Left lung (tissue), 4 donors: ENCODE measurements at regions not wholly inside any gene's neighbourhood (a gene's known extent, or its start where the extent isn't known, plus 50 kb on each side); places are given as distances from the start of the nearest gene placed in this dataset.
A peak's percentile ranks its signal among the peaks of the same experiment; 100 is the strongest.

Experiments
- ATAC-seq: fragments of 200-7000 bp; cut with Tn5 transposase; one replicate; pipeline ENCODE4 v1.9.1; 2020; ENCODE audit warnings: moderate library complexity
- DNase-seq, 4 donors: peaks; one replicate each; pipeline ENCODE4 v3.0.0-alpha.2; 2013 to 2020
- H3K27ac ChIP-seq, 2 donors: fragments of 200-600 bp; sonication (generic) in 1 of 2; one replicate each; pipeline versions ENCODE4 v1.5.0 to v1.8.0; 2020 to 2021
- H3K27me3 ChIP-seq, 2 donors: fragments of 200-600 bp; sonication (generic) in 1 of 2; one replicate each; pipeline versions ENCODE4 v1.5.0 to v1.8.0; 2020 to 2021
- H3K36me3 ChIP-seq, 2 donors: fragments of 200-600 bp; sonication (generic) in 1 of 2; one replicate each; pipeline versions ENCODE4 v1.5.0 to v1.8.0; 2020 to 2021
- H3K4me1 ChIP-seq, 2 donors: fragments of 200-600 bp; one replicate each; pipeline ENCODE4 v1.8.0; 2021
- H3K4me3 ChIP-seq, 2 donors: fragments of 200-600 bp; sonication (generic) in 1 of 2; one replicate each; pipeline versions ENCODE4 v1.5.0 to v1.8.0; 2020 to 2021; ENCODE audit warnings: mild to moderate bottlenecking in 1 of 2
- H3K9me3 ChIP-seq, 2 donors: fragments of 200-600 bp; sonication (generic) in 1 of 2; one replicate each; pipeline versions ENCODE4 v1.5.0 to v1.8.0; 2020 to 2021
- CTCF ChIP-seq, 2 donors: fragments of 200-600 bp; sonication (generic) in 1 of 2; IDR thresholded peaks; one replicate each; pipeline versions ENCODE4 v1.5.0 to v1.8.0; 2021; ENCODE audit warnings: antibody characterized with exemption in 2 of 2
- intact Hi-C, 2 donors: fragments of 100-400 bp; cut with DNase I; formaldehyde crosslinking; loops; one replicate each; pipeline versions ENCODE4 v1.11.2 to v1.14.2; 2022
- donor health status: DM: no; HTN: yes; CAD: no.
- donor health status: DM: no; HTN: no; CAD: no.

- intact Hi-C loops = no loop called here
- Histone ChIP-seq H3K36me3 (no peaks in the 10 kb centered on the region), H3K4me3 (no peak overlapping the region), H3K27me3 (no peaks in the 10 kb centered on the region), H3K9me3 (no peaks in the 10 kb centered on the region), H3K27ac (no peak overlapping the region), H3K4me1 (no peaks in the 10 kb centered on the region)
- no peak for TF ChIP-seq CTCF (IDR thresholded peaks at IDR 0.05)
- ATAC-seq = peak; percentile 39
- no peak for DNase-seq
These were observed 68.7 kb upstream of the FSHR start for GRCh38 chr2:49222975-49223528.

- no peak for ATAC-seq
- Histone ChIP-seq H3K27me3 (no peaks in the 10 kb centered on the region), H3K9me3 (no peaks in the 10 kb centered on the region), H3K36me3 (no peaks in the 10 kb centered on the region), H3K27ac (no peak overlapping the region), H3K4me3 (no peak overlapping the region), H3K4me1 (no peaks in the 10 kb centered on the region)
- no peak for DNase-seq
- TF ChIP-seq CTCF (IDR thresholded peaks at IDR 0.05) = no peak
- intact Hi-C loops = no loop called here
These were observed 65.4 kb upstream of the FSHR start for GRCh38 chr2:49219741-49220140.

- DNase-seq (no peak), ATAC-seq (no peak)
- H3K9me3 ChIP-seq = peaks cover 0 to 7% of the 10 kb centered on the region in 2 donors
- no peaks in the 10 kb centered on the region for H3K36me3 ChIP-seq
- H3K4me1 ChIP-seq = no peaks in the 10 kb centered on the region
- no peak for TF ChIP-seq CTCF (IDR thresholded peaks at IDR 0.05)
- intact Hi-C loops = no loop called here
- H3K27ac ChIP-seq = no peak overlapping the region
- no peak overlapping the region for H3K4me3 ChIP-seq
- H3K27me3 ChIP-seq = no peaks in the 10 kb centered on the region
These were observed 55.9 kb upstream of the FSHR start for GRCh38 chr2:49210191-49210590.

- Histone ChIP-seq H3K9me3 (peaks cover 0 to 5% of the 10 kb centered on the region in 2 donors), H3K27ac (no peak overlapping the region), H3K4me3 (no peak overlapping the region), H3K27me3 (no peaks in the 10 kb centered on the region), H3K4me1 (no peaks in the 10 kb centered on the region), H3K36me3 (no peaks in the 10 kb centered on the region)
- no peak for TF ChIP-seq CTCF (IDR thresholded peaks at IDR 0.05)
- intact Hi-C loops = no loop called here
- DNase-seq = no peak
- ATAC-seq = no peak
These were observed 52.9 kb upstream of the FSHR start for GRCh38 chr2:49207204-49207603.
